ENCODE measurements at regions not wholly inside any gene's neighbourhood (a gene's known extent, or its start where the extent isn't known, plus 50 kb on each side); places are given as distances from the start of the nearest gene placed in this dataset.

- DNase-seq (ENCODE audit: extremely low spot score) = no peak
- no peak for TF ChIP-seq CTCF (IDR thresholded peaks at IDR 0.05; ENCODE audit: control extremely low read depth, extremely low read depth, low read depth, missing control alignments)
- ChIA-PET CTCF (interaction anchor here (1.1 kb wide), 1 partner anchor 10 kb away, joined by 3 read pairs; no protein-coding TSS in a partner anchor), POLR2A (no interaction called here)
Observed at GRCh38 chr1:239455743-239456142, 69.4 kb downstream of the CHRM3 start.

GRCh38 chr1:239456788-239457187, 70.4 kb downstream of the CHRM3 start:
- POLR2A ChIA-PET = no interaction called here
- CTCF ChIA-PET = no interaction called here
- no peak for TF ChIP-seq CTCF (IDR thresholded peaks at IDR 0.05; ENCODE audit: control extremely low read depth, extremely low read depth, low read depth, missing control alignments)
- no peak for DNase-seq (ENCODE audit: extremely low spot score)

GRCh38 chr1:239457491-239458143, 71.2 kb downstream of the CHRM3 start:
- ChIA-PET POLR2A (no interaction called here), CTCF (no interaction called here)
- no peak for TF ChIP-seq CTCF (IDR thresholded peaks at IDR 0.05; ENCODE audit: control extremely low read depth, extremely low read depth, low read depth, missing control alignments)
- DNase-seq (ENCODE audit: extremely low spot score) = no peak

- POLR2A ChIA-PET = no interaction called here
- CTCF ChIA-PET = no interaction called here
- no peak for TF ChIP-seq CTCF (IDR thresholded peaks at IDR 0.05; ENCODE audit: control extremely low read depth, extremely low read depth, low read depth, missing control alignments)
- no peak for DNase-seq (ENCODE audit: extremely low spot score)
Observed at GRCh38 chr1:239458144-239458500, 71.8 kb downstream of the CHRM3 start.

GRCh38 chr1:239467730-239468129, 81.4 kb downstream of the CHRM3 start:
- CTCF ChIA-PET = no interaction called here
- no peak for DNase-seq (ENCODE audit: extremely low spot score)
- POLR2A ChIA-PET = no interaction called here
- TF ChIP-seq CTCF (IDR thresholded peaks at IDR 0.05; ENCODE audit: control extremely low read depth, extremely low read depth, low read depth, missing control alignments) = no peak

- DNase-seq (ENCODE audit: extremely low spot score) = no peak
- no peak for TF ChIP-seq CTCF (IDR thresholded peaks at IDR 0.05; ENCODE audit: control extremely low read depth, extremely low read depth, low read depth, missing control alignments)
- POLR2A ChIA-PET = no interaction called here
- CTCF ChIA-PET = no interaction called here
Observed at GRCh38 chr1:239478069-239478468, 91.7 kb downstream of the CHRM3 start.

GRCh38 chr1:239483391-239483790, 97.0 kb downstream of the CHRM3 start:
- TF ChIP-seq CTCF (IDR thresholded peaks at IDR 0.05; ENCODE audit: control extremely low read depth, extremely low read depth, low read depth, missing control alignments) = no peak
- POLR2A ChIA-PET = no interaction called here
- CTCF ChIA-PET = interaction anchor here (2.2 kb wide), 1 partner anchor 7 kb away, joined by 7 read pairs; no protein-coding TSS in a partner anchor
- no peak for DNase-seq (ENCODE audit: extremely low spot score)

Data from GM10248 (cell line).